SU-DHL-6 (cell line): ENCODE measurements at regions not wholly inside any gene's neighbourhood (a gene's known extent, or its start where the extent isn't known, plus 50 kb on each side); places are given as distances from the start of the nearest gene placed in this dataset.

Experiments used
- H2AFZ ChIP-seq: fragments of 200-600 bp; sonication (generic); 2 replicates; pipeline ENCODE4 v1.6.1; 2014; ENCODE audit warnings: low read depth, mild to moderate bottlenecking, moderate library complexity, mixed read lengths, antibody characterized with exemption, low read length; ENCODE audit not compliant: severe bottlenecking
- H3F3A ChIP-seq: fragments of 200-600 bp; shearing (Covaris generic); 2 replicates; pipeline ENCODE4 v1.6.0; 2016; ENCODE audit warnings: antibody characterized with exemption, mild to moderate bottlenecking; ENCODE audit not compliant: insufficient read depth
- H3K27ac ChIP-seq: fragments of 200-600 bp; sonication (generic); 2 replicates; pipeline ENCODE4 v1.5.1; 2016; ENCODE audit warnings: low read depth, mild to moderate bottlenecking, low read length, moderate library complexity, mixed read lengths
- H3K27me3 ChIP-seq: fragments of 200-600 bp; sonication (generic), shearing (Covaris generic); 2 replicates; pipeline ENCODE4 v1.6.0; 2014; ENCODE audit warnings: mild to moderate bottlenecking, low read length
- H3K36me3 ChIP-seq: fragments of 200-600 bp; sonication (generic); 2 replicates; pipeline ENCODE4 v1.6.1; 2014; ENCODE audit warnings: mild to moderate bottlenecking, low read length, mixed read lengths
- H3K4me2 ChIP-seq: fragments of 300-600, 200-600 bp; shearing (Covaris generic), sonication (generic); 2 replicates; pipeline ENCODE4 v1.6.0; 2014; ENCODE audit warnings: low read length, low read depth, mild to moderate bottlenecking; ENCODE audit not compliant: poor library complexity, severe bottlenecking
- H3K4me3 ChIP-seq: fragments of 200-600 bp; sonication (generic); 2 replicates; pipeline ENCODE4 v1.5.1; 2014; ENCODE audit warnings: antibody characterized with exemption, low read length, mild to moderate bottlenecking, mixed read lengths; ENCODE audit not compliant: insufficient read depth, poor library complexity, severe bottlenecking
- H3K79me2 ChIP-seq: fragments of 200-600 bp; sonication (generic); 2 replicates; pipeline ENCODE4 v1.6.1; 2014; ENCODE audit warnings: mild to moderate bottlenecking, low read length, moderate library complexity; ENCODE audit not compliant: insufficient read depth
- H3K9ac ChIP-seq: fragments of 200-600 bp; sonication (generic); 2 replicates; pipeline ENCODE4 v1.7.0; 2014; ENCODE audit warnings: mild to moderate bottlenecking, low read length
- H3K9me2 ChIP-seq: fragments of 200-600 bp; sonication (generic); replicated peaks from 2 replicates; pipeline ENCODE4 v1.6.1; 2014; ENCODE audit warnings: low read length; ENCODE audit not compliant: insufficient read depth
- H3K9me3 ChIP-seq: fragments of 200-600 bp; sonication (generic); 2 replicates; pipeline ENCODE4 v1.6.1; 2014; ENCODE audit warnings: low read length, mixed read lengths; ENCODE audit not compliant: insufficient read depth
- H4K20me1 ChIP-seq: fragments of 200-600 bp; sonication (generic); 2 replicates; pipeline ENCODE4 v1.6.1; 2014; ENCODE audit warnings: low read depth, mild to moderate bottlenecking, antibody characterized with exemption, low read length, moderate library complexity, mixed read lengths
- CTCF ChIP-seq: fragments of 200-600 bp; sonication (generic); IDR thresholded peaks from one replicate; pipeline ENCODE4 v1.5.1; 2017; ENCODE audit warnings: antibody characterized with exemption, mild to moderate bottlenecking, low read length, moderate library complexity; ENCODE audit not compliant: insufficient read depth, poor library complexity, severe bottlenecking
- EZH2phosphoT487 ChIP-seq: fragments of 200-600 bp; sonication (generic), shearing (Covaris generic); conservative IDR thresholded peaks from 2 replicates; pipeline ENCODE4 v1.6.1; 2018; ENCODE audit warnings: mild to moderate bottlenecking, antibody characterized with exemption, low read length, moderate library complexity, mixed read lengths

- no peak overlapping the region for H3K4me2 ChIP-seq
- H3K4me3 ChIP-seq: no peak overlapping the region
- H3K9me3 ChIP-seq: no peaks in the 10 kb centered on the region
- no peaks in the 10 kb centered on the region for H3K27me3 ChIP-seq
- TF ChIP-seq CTCF (no peak), EZH2phosphoT487 (no peak)
- no peaks in the 10 kb centered on the region for H3K36me3 ChIP-seq
- H3F3A ChIP-seq: no peaks in the 10 kb centered on the region
- H3K9me2 ChIP-seq: no peaks in the 10 kb centered on the region
- H3K9ac ChIP-seq: no peak overlapping the region
- H2AFZ ChIP-seq: no peak overlapping the region
- H3K79me2 ChIP-seq: no peaks in the 10 kb centered on the region
- no peaks in the 10 kb centered on the region for H4K20me1 ChIP-seq
- no peak overlapping the region for H3K27ac ChIP-seq
Measured at GRCh38 chr13:80862456-80862855, 521.5 kb upstream of the SPRY2 start.

GRCh38 chr13:80860845-80861244 is 519.9 kb upstream of the SPRY2 start:
- Histone ChIP-seq H3K4me2 (no peak overlapping the region), H3K36me3 (no peaks in the 10 kb centered on the region), H3K9ac (no peak overlapping the region), H3F3A (no peaks in the 10 kb centered on the region), H3K4me3 (no peak overlapping the region), H3K79me2 (no peaks in the 10 kb centered on the region), H3K9me3 (no peaks in the 10 kb centered on the region), H3K27ac (no peak overlapping the region), H3K27me3 (no peaks in the 10 kb centered on the region), H4K20me1 (no peaks in the 10 kb centered on the region), H2AFZ (no peak overlapping the region), H3K9me2 (no peaks in the 10 kb centered on the region)
- no peak for TF ChIP-seq EZH2phosphoT487
- TF ChIP-seq CTCF: no peak

GRCh38 chr13:80858131-80858530 is 517.2 kb upstream of the SPRY2 start:
- no peaks in the 10 kb centered on the region for H3K9me2 ChIP-seq
- TF ChIP-seq CTCF: no peak
- no peak for TF ChIP-seq EZH2phosphoT487
- H3K9ac ChIP-seq: no peak overlapping the region
- no peaks in the 10 kb centered on the region for H3F3A ChIP-seq
- H2AFZ ChIP-seq: no peak overlapping the region
- no peak overlapping the region for H3K27ac ChIP-seq
- no peak overlapping the region for H3K4me2 ChIP-seq
- H3K27me3 ChIP-seq: no peaks in the 10 kb centered on the region
- no peaks in the 10 kb centered on the region for H3K9me3 ChIP-seq
- no peaks in the 10 kb centered on the region for H3K79me2 ChIP-seq
- H4K20me1 ChIP-seq: no peaks in the 10 kb centered on the region
- no peak overlapping the region for H3K4me3 ChIP-seq
- no peaks in the 10 kb centered on the region for H3K36me3 ChIP-seq

- Histone ChIP-seq H3K36me3 (no peaks in the 10 kb centered on the region), H4K20me1 (no peaks in the 10 kb centered on the region), H3K27me3 (no peaks in the 10 kb centered on the region), H3K9me3 (no peaks in the 10 kb centered on the region), H3K9me2 (no peaks in the 10 kb centered on the region), H2AFZ (no peak overlapping the region), H3K4me3 (no peak overlapping the region), H3K4me2 (no peak overlapping the region), H3F3A (no peaks in the 10 kb centered on the region), H3K9ac (no peak overlapping the region), H3K27ac (no peak overlapping the region), H3K79me2 (no peaks in the 10 kb centered on the region)
- TF ChIP-seq EZH2phosphoT487 (no peak), CTCF (no peak)
Measured at GRCh38 chr13:80857321-80857720, 516.4 kb upstream of the SPRY2 start.
